ENCODE measurements at regions not wholly inside any gene's neighbourhood (a gene's known extent, or its start where the extent isn't known, plus 50 kb on each side); places are given as distances from the start of the nearest gene placed in this dataset.

- Mint-ChIP-seq H3K9me3 (no peaks in the 10 kb centered on the region), H3K4me1 (no peaks in the 10 kb centered on the region), H3K36me3 (no peaks in the 10 kb centered on the region), H3K27me3 (ENCODE audit: low read depth) (peaks cover 8% of the 10 kb centered on the region), H3K27ac (no peak overlapping the region), H3K4me3 (no peak overlapping the region)
- no peak for TF ChIP-seq CTCF (IDR thresholded peaks at IDR 0.05; ENCODE audit: unreplicated experiment)
- DNase-seq (ENCODE audit: low spot score in 2 of 2, unreplicated experiment in 2 of 2), result no peak
Observed at GRCh38 chr6:78101387-78101786, 448.5 kb downstream of the MEI4 start.

GRCh38 chr6:78110641-78111040, 457.8 kb downstream of the MEI4 start:
- Mint-ChIP-seq H3K27me3 (ENCODE audit: low read depth) (peaks cover 19% of the 10 kb centered on the region), H3K27ac (no peak overlapping the region), H3K4me3 (no peak overlapping the region), H3K36me3 (no peaks in the 10 kb centered on the region), H3K9me3 (peaks cover 18% of the 10 kb centered on the region), H3K4me1 (peaks cover 8% of the 10 kb centered on the region)
- no peak for TF ChIP-seq CTCF (IDR thresholded peaks at IDR 0.05; ENCODE audit: unreplicated experiment)
- DNase-seq (ENCODE audit: low spot score in 2 of 2, unreplicated experiment in 2 of 2), result no peak

GRCh38 chr6:78117966-78118365, 465.1 kb downstream of the MEI4 start:
- H3K4me1 Mint-ChIP-seq, result no peaks in the 10 kb centered on the region
- TF ChIP-seq CTCF (IDR thresholded peaks at IDR 0.05; ENCODE audit: unreplicated experiment), result no peak
- H3K9me3 Mint-ChIP-seq, result peaks cover 17% of the 10 kb centered on the region
- peaks cover 6% of the 10 kb centered on the region for H3K27me3 Mint-ChIP-seq (ENCODE audit: low read depth)
- no peak overlapping the region for H3K4me3 Mint-ChIP-seq
- H3K36me3 Mint-ChIP-seq, result no peaks in the 10 kb centered on the region
- no peak for DNase-seq (ENCODE audit: low spot score in 2 of 2, unreplicated experiment in 2 of 2)
- no peak overlapping the region for H3K27ac Mint-ChIP-seq

DNA sequence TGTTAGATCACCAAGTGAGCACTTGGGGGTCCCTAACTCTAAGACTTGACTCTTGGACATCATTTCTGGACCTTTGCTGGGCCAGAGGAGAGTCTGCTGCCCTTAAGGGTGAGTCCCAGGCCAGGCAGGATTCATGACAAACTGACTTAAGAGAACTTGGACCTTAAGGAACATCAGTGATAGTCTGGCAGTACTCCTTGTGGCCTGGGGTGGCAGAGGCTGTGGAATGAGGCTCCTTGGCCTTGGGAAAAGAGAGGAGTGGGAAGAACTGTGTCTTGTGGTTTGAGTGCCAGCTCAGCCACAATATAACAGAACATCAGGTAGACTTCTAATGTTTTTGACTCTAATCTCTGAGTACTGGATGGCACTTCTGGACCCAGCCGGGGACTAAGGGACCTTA, 478.7 kb downstream of the MEI4 start:
- Mint-ChIP-seq H3K4me1 (no peaks in the 10 kb centered on the region), H3K27me3 (ENCODE audit: low read depth) (no peaks in the 10 kb centered on the region), H3K36me3 (no peaks in the 10 kb centered on the region), H3K9me3 (peaks cover 39% of the 10 kb centered on the region), H3K27ac (no peak overlapping the region), H3K4me3 (no peak overlapping the region)
- no peak for TF ChIP-seq CTCF (IDR thresholded peaks at IDR 0.05; ENCODE audit: unreplicated experiment)
- no peak for DNase-seq (ENCODE audit: low spot score in 2 of 2, unreplicated experiment in 2 of 2)

DNA sequence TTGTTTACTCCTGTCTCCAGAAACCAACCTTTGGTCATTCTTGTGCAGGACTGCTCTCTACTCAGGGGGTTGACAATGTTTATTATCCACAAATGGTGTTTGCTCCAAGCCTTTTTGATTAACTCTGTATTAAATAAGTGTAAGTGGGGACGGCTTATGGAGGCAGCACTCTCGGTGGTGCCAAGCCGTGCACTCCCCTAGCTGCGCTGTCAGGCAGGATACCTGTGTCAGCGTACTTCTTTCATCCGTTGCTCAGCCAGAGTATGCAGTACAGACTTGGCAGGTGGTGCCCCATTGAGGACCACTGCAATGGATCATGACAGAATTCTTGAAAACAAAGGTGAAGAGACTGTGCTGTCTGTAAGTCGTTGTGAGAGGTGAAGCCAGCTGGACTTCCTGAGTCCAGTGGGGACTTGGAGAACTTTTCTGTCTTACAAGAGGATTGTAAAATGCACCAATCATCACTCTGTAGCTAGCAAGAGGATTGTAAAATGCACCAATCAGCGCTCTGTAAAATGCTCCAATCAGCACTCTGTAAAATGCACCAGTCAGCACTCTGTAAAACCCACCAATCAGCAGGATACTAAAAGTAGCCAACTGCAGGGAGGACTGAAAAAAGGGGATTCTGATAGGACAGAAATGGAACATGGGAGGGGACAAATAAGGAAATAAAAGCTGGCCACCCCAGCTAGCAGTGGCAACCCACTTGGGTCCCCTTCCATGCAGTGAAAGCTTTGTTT, 480.0 kb downstream of the MEI4 start:
- no peaks in the 10 kb centered on the region for H3K36me3 Mint-ChIP-seq
- peaks cover 48% of the 10 kb centered on the region for H3K9me3 Mint-ChIP-seq
- H3K27me3 Mint-ChIP-seq (ENCODE audit: low read depth), result no peaks in the 10 kb centered on the region
- no peak for TF ChIP-seq CTCF (IDR thresholded peaks at IDR 0.05; ENCODE audit: unreplicated experiment)
- H3K4me1 Mint-ChIP-seq, result no peaks in the 10 kb centered on the region
- no peak for DNase-seq (ENCODE audit: low spot score in 2 of 2, unreplicated experiment in 2 of 2)
- H3K4me3 Mint-ChIP-seq, result no peak overlapping the region
- no peak overlapping the region for H3K27ac Mint-ChIP-seq

Data from mesothelial cell of epicardium (in vitro differentiated cells).